ENCODE measurements at regions not wholly inside any gene's neighbourhood (a gene's known extent, or its start where the extent isn't known, plus 50 kb on each side); places are given as distances from the start of the nearest gene placed in this dataset.
"Not testable (repeated sequence)": the region's sequence is repeated elsewhere in the genome, so short reads cannot be mapped to it uniquely, and the experiment has no call there.

GRCh38 chr6:56904068-56904467 lies 50.8 kb upstream of the BEND6 start:
- intact Hi-C loops (cut with DNase I) = loop anchor here (5.0 kb wide), 1 partner anchor 418 kb away; no protein-coding TSS in a partner anchor
- no peak for DNase-seq (ENCODE audit: low spot score)

- no peak for DNase-seq (ENCODE audit: low spot score)
- intact Hi-C loops (cut with DNase I) = loop anchor here (5.0 kb wide), 1 partner anchor 419 kb away; no protein-coding TSS in a partner anchor
These were observed 52.1 kb upstream of the BEND6 start for GRCh38 chr6:56902641-56903464.

- intact Hi-C loops (cut with DNase I) = loop anchor here (5.0 kb wide), 1 partner anchor 422 kb away; no protein-coding TSS in a partner anchor
- DNase-seq (ENCODE audit: low spot score) = no peak
These were observed 54.1 kb upstream of the BEND6 start for GRCh38 chr6:56900784-56901183.

DNA sequence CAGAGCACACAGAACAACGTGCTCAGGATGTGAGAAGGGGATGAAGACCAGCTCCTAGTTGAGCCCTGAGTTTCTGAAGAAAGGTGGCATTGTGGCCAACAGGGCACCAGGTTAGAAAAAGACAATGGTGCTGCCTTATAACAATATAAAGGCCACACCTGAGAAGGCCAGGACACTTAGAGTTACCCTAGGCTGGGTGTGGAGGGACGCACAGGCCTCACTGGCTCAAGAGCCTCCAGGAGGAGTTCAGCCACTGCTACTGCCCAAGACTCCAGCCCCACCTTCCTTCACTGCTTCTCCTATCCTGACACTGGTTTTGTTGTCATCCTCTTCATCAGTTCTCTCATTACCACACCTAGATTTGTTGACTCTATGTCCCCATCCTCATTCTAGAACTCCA lies 55.2 kb upstream of the BEND6 start:
- intact Hi-C loops (cut with DNase I) = loop anchor here (5.0 kb wide), 1 partner anchor 423 kb away; no protein-coding TSS in a partner anchor
- no peak for DNase-seq (ENCODE audit: low spot score)

DNA sequence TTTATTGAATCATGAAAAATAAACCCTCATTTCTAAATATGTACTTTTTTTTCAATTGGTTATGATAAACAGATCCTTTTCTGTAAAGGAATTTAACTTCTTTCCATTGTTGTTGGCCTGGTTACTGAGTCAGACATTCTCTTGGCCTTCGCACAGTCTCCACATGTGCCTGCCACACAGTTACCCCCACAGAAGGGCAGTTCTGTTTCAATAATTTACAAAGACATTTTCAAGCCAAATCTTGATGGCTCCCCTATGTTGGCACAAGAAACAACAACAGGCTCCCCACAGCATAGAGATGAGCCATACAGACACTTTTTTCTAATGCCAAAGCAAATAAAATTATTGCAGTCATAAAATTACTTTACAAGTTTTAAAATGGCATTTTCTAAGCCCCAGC lies 55.6 kb upstream of the BEND6 start:
- DNase-seq (ENCODE audit: low spot score) = no peak

GRCh38 chr6:56897789-56898529 lies 56.9 kb upstream of the BEND6 start:
- intact Hi-C loops (cut with DNase I) = no loop called here
- DNase-seq (ENCODE audit: low spot score) = no peak

More for the DNA sequence above, 55.6 kb upstream of the BEND6 start:
- intact Hi-C loops (cut with DNase I) = no loop called here

DNA sequence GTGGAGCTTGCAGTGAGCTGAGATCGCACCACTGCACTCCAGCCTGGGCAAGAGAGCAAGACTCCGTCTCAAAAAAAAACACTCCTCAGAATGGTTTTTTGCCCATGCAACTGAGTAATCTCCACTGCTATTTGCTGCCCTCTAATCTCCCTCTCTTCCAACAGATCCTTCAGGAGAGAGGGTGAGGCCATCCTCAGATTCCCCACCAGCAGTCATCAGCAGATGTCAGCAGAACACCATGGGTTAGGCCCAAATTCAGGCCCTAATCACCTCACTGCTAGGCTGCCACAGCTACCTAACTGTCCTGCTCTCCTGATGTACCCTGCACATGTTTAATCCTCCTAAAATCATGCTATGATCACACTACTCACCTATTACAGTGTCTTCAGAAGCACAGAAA lies 63.2 kb upstream of the BEND6 start:
- DNase-seq (ENCODE audit: low spot score) = no peak
- intact Hi-C loops (cut with DNase I) = no loop called here

DNA sequence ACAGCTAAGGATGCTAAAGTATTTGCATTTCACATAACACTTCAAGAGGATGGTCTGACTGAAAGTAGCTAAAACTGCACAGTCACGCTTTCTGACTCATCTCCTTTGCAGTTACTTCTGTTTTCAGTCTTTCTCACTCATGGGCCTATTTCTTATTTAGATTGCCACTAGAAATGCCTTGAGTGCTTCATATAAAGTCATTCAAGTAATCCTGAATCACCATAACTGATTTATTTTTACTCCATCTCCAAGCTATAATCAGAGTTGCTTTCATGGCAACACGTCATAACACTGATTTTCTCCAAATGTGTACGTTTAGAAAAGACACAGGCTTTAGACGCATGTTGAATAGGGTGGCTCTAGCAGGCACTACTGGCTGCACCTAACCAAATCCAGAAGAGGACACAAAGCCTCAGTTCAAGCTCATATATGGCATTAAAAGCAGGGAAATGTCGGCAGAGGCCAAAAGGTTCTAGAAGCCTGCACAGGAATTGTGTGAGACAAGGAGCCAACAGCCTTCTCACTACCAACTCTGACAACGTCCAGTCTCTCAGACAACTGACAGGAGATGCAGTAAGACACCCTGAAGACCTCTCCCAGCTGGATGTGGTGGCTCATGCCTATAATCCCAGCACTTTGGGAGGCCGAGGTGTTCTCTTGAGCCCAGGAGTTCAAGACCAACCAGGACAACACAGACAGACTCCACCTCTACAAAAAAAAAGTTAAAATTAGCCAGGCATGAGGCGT lies 64.1 kb upstream of the BEND6 start:
- no peak for DNase-seq (ENCODE audit: low spot score)

GRCh38 chr6:56890066-56890465 lies 64.8 kb upstream of the BEND6 start:
- intact Hi-C loops (cut with DNase I) = no loop called here
- DNase-seq (ENCODE audit: low spot score) = no peak

More for the DNA sequence above, 64.1 kb upstream of the BEND6 start:
- intact Hi-C loops (cut with DNase I) = no loop called here

- no peak for DNase-seq (ENCODE audit: low spot score)
- intact Hi-C loops (cut with DNase I) = no loop called here
These were observed 65.4 kb upstream of the BEND6 start for GRCh38 chr6:56889492-56889891.

GRCh38 chr6:56888687-56889086 lies 66.2 kb upstream of the BEND6 start:
- intact Hi-C loops (cut with DNase I) = no loop called here
- no peak for DNase-seq (ENCODE audit: low spot score)

- no peak for DNase-seq (ENCODE audit: low spot score)
- intact Hi-C loops (cut with DNase I) = no loop called here
These were observed 67.8 kb upstream of the BEND6 start for GRCh38 chr6:56887086-56887485.

DNA sequence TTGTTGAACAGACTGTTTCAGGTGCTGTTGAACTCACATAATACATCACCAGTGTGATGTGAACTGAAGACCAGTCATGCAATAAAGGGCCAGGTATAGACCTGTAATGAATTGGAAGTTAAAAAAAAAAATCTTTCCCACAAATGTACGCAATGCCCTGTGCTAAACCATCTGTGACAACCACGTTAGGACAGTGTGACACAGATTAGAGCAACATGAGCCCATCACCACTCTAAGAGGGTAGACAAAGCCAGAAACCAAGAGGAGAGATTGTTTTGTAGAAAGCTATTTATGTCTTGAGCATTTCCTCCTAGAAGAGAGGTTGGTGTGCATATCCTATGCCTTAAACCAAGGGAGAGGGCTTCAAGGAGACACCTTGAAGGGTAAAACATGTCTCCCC lies 77.0 kb upstream of the BEND6 start:
- intact Hi-C loops (cut with DNase I) = no loop called here
- no peak for DNase-seq (ENCODE audit: low spot score)

GRCh38 chr6:56875961-56876360 lies 78.9 kb upstream of the BEND6 start:
- intact Hi-C loops (cut with DNase I) = no loop called here
- DNase-seq (ENCODE audit: low spot score) = no peak

GRCh38 chr6:56875523-56875922 lies 79.4 kb upstream of the BEND6 start:
- intact Hi-C loops (cut with DNase I) = no loop called here
- no peak for DNase-seq (ENCODE audit: low spot score)

DNA sequence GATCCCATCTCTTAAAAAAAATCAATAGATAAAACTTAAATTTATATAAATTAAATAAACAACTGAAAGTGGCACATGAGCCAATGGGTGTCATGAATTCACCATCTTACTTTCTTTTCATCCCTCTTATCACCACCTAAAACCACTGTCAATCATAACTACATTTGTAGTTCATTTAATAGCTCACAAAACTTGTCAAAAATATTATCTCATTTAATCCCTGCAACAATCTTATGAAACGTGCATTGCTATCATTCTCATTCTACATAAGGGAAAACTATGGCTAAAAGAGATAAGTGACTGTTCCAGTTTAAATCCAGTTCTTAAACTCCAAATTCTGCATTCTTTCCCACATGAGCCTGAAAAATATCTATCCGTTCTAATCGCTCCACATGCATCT lies 80.6 kb upstream of the BEND6 start:
- intact Hi-C loops (cut with DNase I) = no loop called here
- no peak for DNase-seq (ENCODE audit: low spot score)

DNA sequence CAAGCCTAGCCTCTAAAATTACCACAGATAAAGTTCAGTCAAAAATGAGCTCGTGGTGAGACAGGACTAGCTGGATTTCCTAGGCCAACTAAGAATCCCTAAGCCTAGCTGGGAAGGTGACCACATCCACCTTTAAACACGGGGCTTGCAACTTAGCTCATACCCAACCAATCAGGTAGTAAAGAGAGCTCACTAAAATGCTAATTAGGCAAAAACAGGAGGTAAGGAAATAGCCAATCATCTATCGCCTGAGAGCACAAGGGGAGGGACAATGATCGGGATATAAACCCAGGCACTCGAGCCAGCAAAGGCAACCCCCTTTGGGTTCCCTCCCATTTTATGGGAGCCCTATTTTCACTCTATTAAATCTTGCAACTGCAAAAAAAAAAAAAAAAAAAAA lies 84.9 kb upstream of the BEND6 start:
- DNase-seq (ENCODE audit: low spot score); intact Hi-C loops (cut with DNase I): not testable (repeated sequence)

GRCh38 chr6:56869346-56869745 lies 85.6 kb upstream of the BEND6 start:
- intact Hi-C loops (cut with DNase I) = no loop called here
- DNase-seq (ENCODE audit: low spot score) = no peak

- intact Hi-C loops (cut with DNase I) = no loop called here
- DNase-seq (ENCODE audit: low spot score) = no peak
These were observed 86.2 kb upstream of the BEND6 start for GRCh38 chr6:56868687-56869086.

DNA sequence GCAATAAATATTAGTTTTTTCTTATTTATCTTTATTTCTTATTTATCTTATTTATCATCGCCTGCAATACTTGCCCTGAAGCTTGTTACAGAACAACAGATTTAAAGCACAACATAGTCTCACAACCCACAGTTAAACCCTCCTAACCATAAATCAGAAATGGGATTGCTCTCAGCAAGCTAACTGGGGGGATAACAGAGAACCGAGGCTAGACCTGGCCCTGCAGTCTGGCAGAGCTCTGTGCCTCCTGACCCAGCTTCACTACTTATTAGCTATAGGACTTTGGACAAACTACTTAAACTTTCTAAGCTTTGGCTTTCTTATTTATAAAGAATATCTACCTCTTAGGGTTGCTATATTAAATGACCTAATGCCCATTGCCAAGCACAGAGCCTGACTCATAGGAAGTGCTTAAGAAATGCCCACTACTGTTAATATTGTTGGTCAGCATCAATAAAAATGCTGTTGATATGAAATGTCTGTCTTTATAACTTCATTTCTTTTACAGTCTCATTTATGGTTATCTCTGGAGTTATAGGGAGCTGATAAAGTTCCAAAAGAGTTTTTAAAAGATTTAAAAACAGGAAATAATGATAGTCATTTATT lies 87.9 kb upstream of the BEND6 start:
- no peak for DNase-seq (ENCODE audit: low spot score)
- intact Hi-C loops (cut with DNase I) = no loop called here

All from cardiac septum (tissue), 1 donor.